HG02852 (cell line): ENCODE measurements at regions not wholly inside any gene's neighbourhood (a gene's known extent, or its start where the extent isn't known, plus 50 kb on each side); places are given as distances from the start of the nearest gene placed in this dataset.

Experiments used
- ATAC-seq: cut with Tn5 transposase; IDR thresholded peaks from one replicate; pipeline ENCODE4 v1.9.1; 2021; ENCODE audit warnings: mild to moderate bottlenecking, moderate library complexity; ENCODE audit not compliant: unreplicated experiment

DNA sequence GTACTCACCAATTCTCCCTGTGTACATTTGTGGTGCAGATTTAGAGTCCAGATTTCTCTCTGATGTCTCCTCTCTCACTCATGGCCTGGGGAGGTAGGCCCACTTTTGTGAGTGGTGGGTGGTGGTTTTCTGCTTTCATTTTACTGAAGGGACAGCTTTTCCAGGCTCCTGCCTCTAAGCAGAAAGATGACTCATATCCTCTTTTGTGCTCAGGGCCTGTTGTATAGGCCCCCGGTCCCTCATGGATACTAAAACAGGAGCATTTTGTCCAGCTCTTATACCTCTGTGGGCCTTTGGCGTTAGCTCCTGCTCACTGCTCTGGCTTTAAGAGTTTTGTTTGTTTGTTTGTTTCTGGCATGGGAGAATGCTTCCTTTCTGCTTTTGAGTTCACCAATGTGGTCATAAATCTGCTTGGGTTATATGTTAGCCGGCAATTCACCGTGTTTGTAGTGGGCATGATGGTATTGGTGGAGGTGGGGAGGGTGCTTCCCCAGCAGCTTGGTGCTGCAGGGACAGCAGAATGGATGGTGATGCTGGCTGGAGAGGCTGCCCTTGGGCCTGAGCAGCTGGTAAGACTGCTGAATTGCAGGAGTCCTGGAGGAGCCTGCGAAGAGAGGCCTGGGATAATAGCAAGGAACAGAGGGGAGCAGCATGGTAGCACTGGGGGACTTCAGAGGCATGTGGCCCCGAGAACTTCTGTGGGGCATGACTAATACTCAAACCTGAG lies 468.7 kb downstream of the RPS24 start:
- no peak for ATAC-seq

- no peak for ATAC-seq
Measured at GRCh38 chr10:78504181-78504580, 470.5 kb downstream of the RPS24 start.

DNA sequence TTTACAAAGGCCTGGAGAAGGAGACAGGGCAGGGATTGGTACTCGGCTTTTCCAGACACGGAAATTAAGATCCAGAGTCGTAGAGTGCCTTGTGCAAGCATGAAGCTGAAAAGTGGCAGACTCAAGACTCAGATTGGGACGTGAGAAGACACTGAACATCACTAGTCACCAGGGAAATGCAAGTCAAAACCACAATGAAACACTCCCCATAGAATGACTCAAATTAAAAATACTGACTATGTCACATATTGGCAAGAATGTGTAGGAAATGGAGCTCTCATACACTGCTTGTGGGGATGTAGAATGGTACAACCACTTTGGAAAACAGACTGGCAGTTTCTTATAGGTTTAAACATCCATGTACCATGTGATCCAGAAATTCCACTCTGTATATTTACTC lies 472.0 kb downstream of the RPS24 start:
- no peak for ATAC-seq

- no peak for ATAC-seq
Measured at GRCh38 chr10:78506614-78507013, 473.0 kb downstream of the RPS24 start.

DNA sequence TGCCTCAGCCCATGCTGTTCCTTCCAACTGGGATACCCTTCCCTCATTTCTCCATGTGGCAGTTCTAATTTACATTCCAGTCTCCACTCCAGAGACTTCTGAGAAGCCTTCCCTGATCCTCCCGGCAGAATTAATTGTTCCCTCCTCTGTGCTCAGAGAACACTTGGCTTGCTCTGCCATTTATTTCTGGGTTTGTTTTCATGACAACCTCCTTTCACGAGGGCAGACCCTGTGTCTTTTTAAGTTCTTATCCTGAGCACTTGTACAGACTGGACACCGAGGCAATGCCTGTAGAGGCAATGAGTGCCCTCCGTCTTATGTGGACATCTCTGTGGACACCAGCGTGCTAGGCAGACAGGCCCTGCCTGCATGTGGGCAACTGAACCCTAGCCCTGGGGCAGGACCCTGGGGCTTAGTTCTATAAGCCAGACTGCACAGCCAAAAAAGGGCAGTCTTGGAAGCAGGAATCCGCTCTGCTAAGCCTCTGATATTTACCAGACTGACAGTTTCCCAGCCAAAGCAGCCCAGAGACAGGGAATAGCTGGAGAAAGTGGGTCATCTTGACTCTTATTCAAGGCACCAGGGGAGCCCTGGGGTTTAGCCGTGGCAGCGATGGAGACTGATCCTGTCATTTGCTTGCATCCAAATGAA lies 474.0 kb downstream of the RPS24 start:
- no peak for ATAC-seq

DNA sequence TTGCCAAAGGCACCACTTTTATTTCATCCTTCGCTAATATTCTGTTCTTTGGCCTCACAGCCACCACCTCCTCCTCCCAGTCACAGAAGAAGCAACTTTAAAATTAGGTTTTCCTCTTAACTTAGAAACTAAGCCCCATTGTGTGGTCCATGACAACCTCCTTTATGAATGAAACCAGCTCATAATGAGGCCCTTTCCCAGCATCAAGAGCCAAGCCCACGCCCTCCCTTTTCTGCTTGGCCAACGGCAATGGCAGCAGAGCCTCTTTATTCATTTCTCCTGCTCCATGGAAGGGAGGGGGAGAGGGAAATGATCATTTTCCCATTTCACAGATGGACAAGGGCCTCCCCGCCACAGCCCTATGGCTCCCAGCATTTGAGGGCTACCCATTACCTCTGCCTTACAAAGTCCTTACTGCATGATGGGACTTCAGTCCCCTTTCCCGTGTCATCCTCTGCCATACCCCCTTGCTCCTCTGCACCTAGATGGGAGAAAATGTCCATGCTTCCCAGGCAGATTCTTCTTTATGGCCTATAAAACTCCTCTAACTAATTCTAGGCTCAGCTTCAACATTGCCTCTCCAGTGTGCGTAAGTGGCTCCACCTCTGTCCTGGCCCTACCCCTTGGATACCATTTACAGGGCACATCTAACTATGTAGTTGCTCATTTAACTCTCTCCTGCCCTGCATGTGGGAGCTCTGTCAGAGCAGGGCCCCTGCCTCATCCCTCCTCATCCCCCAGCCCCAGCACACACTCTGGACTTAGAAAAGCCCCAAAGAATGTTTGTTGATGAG lies 475.5 kb downstream of the RPS24 start:
- no peak for ATAC-seq

GRCh38 chr10:78510566-78511323 lies 477.1 kb downstream of the RPS24 start:
- ATAC-seq = no peak

GRCh38 chr10:78511324-78512204 lies 477.9 kb downstream of the RPS24 start:
- no peak for ATAC-seq

GRCh38 chr10:78512205-78512550 lies 478.5 kb downstream of the RPS24 start:
- ATAC-seq = no peak

GRCh38 chr10:78513330-78513729 lies 479.7 kb downstream of the RPS24 start:
- no peak for ATAC-seq

- ATAC-seq = no peak
Measured at GRCh38 chr10:78513986-78514385, 480.3 kb downstream of the RPS24 start.

DNA sequence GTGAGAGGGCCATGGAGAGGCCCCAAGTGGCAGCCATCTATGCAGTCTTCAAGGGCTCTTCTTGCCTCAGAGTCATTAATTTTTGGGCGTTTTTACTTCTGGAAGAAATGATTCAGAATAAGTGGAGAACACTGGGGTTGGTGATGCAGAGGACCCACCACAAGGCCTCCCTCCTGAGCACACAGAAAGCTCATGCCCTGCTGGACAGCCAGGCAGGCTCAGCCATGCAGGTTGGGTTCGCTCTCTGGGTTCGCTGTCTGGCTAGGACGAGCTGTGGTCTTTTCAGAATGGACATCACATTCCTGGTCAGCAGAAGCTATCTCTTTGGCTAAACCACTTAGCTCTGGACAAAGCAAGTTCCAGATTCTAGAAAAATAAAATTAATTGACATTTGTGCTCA lies 480.8 kb downstream of the RPS24 start:
- no peak for ATAC-seq

DNA sequence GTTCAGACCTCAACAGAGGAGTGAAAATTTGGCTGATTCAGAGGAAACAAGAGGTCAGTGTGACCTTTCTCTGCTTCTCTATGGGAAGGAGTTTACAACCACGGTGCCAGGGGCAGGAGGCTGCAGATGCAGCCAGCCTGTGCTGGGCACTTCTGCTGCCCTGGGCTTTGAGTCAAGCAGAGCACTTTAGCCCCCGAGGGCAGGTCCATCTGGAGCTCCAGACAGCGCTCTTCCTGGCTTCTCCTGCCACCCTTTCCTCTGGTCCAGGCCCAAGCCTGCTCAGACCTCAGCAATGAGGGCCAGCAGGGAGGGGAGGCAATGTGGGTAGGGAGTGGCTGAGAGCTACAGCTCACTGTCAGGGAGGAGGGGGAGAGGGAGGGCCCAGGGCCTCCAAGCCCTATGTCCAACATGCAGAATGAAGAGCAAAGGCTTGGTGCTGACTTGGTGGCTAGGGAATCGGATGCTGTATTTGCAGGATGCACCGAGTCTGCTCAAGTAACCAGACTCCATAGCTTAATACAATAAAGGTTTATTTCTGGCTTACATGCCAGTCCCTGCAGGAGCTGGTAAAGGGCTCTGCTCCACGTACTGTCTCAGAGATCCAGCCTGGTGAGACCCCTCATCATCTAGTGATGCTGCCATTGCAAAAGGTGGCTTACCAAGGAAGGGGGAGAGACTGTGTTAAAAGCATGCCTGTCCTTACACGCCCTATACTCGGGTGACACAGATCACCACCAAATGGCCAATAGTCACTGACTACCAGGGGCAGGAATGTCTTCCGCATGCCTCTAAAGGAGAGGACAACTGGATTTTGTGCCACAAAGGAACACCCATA lies 481.6 kb downstream of the RPS24 start:
- ATAC-seq = no peak

DNA sequence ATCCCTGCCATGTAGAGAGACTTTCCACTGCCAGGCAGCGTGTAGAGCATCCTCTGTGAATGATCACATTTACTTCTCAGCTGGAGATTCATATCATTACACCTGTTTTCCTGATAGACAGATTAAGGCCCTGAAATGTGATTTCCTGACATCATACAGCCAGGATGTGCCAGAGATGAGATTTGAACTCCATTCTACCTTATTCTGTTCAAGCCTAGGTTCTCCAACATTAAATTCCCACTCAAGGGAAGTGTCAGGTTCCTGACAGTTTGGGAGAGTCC lies 482.1 kb downstream of the RPS24 start:
- no peak for ATAC-seq

- ATAC-seq = no peak
Measured at GRCh38 chr10:78516236-78516635, 482.6 kb downstream of the RPS24 start.

DNA sequence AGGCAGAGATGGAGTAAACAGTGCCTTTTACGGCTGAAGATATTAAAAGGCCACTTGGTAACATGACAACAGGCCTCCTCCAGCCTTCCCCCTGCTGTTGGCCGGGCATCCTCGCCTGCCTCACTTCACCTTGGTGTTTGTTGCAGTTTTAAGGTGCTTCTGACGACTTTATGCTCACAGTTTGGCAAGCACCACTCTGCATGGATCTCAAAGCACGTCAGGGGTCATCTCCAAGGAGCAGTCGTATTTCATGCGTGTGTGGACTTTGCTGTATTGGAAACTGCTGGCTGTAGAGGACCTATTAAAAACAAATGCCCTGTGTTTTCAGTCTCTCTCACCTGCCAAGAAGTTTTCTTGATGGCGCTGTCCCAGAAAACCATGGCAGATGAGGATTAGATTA lies 483.1 kb downstream of the RPS24 start:
- ATAC-seq = no peak

DNA sequence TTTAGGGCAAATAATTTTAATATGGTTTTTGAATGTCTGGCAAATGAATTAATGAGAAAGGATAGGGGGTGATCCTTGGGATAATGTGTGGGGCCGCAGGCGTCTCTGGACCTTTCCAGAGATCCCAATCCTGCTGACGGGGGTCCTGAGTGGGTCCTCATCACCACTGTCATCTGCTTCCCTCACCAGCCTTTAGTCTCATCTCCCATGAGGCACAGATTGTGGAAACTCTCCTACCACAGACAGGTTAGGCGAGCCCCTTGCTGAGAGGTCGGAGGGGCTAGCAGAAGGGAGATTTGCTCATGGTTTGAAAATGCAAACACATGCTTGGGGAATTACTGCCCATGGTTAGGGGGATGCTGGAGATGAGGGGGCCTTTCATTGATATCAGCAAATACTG lies 484.6 kb downstream of the RPS24 start:
- no peak for ATAC-seq

DNA sequence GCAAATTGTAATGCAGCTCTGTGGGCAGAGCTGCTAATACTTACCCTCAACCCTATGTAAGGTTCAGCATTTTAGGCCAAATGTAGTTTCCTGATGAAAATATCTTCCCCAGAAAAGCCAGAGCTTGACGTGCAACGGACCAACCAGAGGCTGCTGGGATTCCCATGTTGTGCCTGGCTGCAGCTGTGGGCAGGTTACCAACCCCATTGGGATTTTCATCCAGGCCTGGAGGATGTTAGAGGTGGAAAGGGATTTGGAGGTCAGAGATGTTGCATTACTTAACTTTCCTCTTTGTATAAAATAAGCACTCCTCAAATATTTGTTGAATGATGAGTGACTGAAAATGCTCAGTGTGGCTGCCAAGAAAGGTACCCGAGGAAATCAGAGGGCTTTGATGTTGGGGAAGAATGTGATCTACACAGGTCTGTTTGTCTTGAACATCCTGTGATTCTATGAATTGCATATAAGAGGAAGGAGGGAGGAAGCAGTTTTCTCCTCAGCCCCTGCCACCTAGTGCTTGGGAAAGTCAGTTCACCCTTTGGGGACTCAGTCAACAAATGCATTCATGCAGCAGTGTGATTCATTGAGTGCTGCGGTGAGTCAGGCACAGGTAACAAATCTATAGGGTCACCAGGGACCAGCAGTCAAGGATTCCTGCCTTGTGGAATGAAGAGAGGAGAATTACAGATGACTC lies 487.2 kb downstream of the RPS24 start:
- no peak for ATAC-seq

- ATAC-seq = no peak
Measured at GRCh38 chr10:78523453-78523852, 489.8 kb downstream of the RPS24 start.
